Choroid plexus epithelial cell (primary cell): ENCODE measurements at regions not wholly inside any gene's neighbourhood (a gene's known extent, or its start where the extent isn't known, plus 50 kb on each side); places are given as distances from the start of the nearest gene placed in this dataset.
"Not testable (repeated sequence)": the region's sequence is repeated elsewhere in the genome, so short reads cannot be mapped to it uniquely, and the experiment has no call there.

Experiments used
- DNase-seq: peaks from one replicate; pipeline ENCODE4 v3.0.0-alpha.2; 2010; ENCODE audit warnings: low read depth
- H3K4me3 ChIP-seq: 2 replicates; pipeline ENCODE4 v1.5.1; 2011; ENCODE audit warnings: low read depth, mild to moderate bottlenecking, control low read depth, low read length, moderate library complexity
- TF ChIP-seq, protein P1 (sequence below): conservative IDR thresholded peaks from 2 replicates; pipeline ENCODE4 v1.5.1; 2011; ENCODE audit warnings: low read depth, mild to moderate bottlenecking, control low read depth, inconsistent platforms, low read length, moderate library complexity

DNA sequence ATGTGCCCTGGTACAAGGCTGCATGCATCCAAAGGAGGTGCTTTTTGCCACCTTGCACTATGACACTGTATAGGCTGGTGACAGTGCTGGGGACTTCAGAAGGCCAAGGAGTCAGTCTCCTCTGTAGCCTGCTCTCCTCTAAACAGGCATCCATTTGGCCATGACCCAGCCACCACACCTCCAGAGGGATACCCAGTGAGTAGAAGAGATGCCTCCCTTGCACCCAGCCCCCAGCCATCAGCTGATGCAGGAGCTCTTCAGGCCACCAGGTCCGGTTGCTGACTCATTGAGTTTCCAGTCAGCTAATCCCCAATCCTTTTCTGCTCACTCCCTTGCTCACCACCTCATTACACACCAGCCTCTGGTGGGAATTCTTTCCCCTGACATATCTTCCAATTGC, 99.8 kb downstream of the PJA1 start:
- TF ChIP-seq, protein P1, sequence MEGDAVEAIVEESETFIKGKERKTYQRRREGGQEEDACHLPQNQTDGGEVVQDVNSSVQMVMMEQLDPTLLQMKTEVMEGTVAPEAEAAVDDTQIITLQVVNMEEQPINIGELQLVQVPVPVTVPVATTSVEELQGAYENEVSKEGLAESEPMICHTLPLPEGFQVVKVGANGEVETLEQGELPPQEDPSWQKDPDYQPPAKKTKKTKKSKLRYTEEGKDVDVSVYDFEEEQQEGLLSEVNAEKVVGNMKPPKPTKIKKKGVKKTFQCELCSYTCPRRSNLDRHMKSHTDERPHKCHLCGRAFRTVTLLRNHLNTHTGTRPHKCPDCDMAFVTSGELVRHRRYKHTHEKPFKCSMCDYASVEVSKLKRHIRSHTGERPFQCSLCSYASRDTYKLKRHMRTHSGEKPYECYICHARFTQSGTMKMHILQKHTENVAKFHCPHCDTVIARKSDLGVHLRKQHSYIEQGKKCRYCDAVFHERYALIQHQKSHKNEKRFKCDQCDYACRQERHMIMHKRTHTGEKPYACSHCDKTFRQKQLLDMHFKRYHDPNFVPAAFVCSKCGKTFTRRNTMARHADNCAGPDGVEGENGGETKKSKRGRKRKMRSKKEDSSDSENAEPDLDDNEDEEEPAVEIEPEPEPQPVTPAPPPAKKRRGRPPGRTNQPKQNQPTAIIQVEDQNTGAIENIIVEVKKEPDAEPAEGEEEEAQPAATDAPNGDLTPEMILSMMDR: no peak
- peak; percentile 24 for DNase-seq
- no peak overlapping the region for H3K4me3 ChIP-seq

DNA sequence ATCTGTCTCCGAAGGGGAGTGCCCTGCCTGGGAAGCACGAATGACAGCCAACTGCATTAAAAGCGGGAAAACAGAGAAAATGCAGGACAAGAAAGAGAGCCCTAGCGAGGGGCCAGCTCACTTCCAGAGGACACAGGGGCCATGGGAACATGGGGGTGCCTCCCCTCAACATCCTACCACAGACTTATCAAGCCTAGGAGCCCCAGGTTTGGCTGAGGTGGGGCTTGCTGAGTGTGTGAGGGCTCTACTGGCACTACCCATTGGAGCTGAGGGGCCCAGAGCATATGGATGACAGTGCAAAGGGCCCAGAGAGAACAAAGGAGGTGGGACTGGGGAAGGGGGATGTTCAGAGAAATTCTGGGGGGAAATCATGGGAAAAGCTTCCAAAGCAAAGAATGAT, 101.8 kb downstream of the PJA1 start:
- DNase-seq: no peak
- TF ChIP-seq, protein P1: no peak

DNA sequence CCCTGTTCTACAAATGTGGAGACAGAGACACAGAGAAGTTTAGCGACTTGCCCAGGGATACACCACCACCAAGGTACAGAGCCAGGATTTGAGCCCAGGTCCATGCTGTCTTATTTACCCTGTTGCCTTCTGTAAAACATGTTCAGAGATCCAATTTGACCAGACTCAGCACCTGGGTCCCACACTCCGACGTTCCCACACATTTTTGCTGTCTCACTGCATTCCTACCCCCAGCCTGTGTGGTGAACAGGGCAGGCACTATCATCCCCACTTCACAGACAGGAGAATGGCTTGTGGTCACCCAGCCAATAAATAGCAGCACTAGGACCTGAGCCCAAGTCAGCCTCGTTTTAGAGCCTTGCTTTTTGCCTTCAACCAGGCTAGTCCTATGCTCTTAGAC, 102.8 kb downstream of the PJA1 start:
- H3K4me3 ChIP-seq: no peak overlapping the region
- TF ChIP-seq, protein P1: no peak
- DNase-seq: no peak

More for the DNA sequence above, 101.8 kb downstream of the PJA1 start:
- no peak overlapping the region for H3K4me3 ChIP-seq

DNA sequence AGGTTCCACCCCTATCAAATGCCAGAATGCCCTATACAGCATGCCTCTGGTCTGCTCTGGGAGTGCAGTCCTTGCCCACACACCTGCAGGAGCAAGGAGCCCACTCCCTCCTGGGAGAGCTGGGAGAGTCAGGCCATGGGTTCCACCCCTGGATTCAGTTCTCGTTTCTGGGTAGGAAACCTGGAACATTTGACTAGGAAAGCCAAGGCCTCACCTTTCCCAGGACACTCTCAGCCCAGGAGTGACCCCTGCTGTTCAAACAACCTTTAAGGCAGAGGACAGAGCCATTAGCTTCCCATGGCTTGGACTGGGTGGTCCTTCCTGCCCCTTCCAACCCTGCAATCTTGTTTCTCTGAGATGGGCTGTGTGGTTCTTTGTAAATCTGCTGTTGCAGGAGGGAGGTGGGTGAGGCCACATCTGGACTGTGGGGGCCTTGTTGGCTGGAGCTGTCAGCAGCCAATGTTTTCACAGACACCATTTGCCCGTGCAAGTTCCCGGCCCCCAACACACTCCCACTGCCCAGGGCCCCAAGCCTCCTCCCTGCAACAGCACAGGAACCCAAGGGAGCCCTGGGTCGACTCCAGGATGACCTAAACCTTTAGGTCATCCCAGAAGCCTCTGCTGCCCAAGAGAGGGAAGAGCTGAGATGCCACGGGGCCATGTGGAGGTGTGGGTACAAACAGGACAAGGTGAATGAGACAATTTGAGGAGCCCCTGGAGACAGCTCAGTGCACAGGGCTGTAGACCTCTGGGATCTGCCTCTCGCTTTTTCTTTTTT, 104.4 kb downstream of the PJA1 start:
- no peak overlapping the region for H3K4me3 ChIP-seq
- TF ChIP-seq, protein P1: peak; percentile 63
- DNase-seq: peak; percentile 55

DNA sequence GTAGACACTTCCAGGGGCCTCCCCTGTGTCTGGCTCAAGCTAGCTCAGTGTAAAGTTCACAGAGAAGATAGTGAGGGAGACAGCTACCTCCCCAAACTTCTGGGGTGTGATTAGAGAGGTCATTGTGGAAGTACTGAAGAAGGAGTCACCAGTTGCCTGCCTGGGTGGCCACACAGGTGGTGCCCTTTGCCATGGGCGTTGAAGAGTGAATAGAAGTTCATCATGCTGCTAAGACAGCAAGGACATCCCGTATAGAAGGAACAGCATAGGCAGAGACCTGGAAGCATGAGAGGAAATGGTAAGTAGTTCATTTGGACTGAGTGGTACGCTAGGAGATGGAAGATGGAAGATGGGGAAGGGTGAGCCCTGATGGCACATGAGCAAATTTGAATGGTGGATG, 110.1 kb downstream of the PJA1 start:
- no peak for DNase-seq
- no peak overlapping the region for H3K4me3 ChIP-seq
- TF ChIP-seq, protein P1: no peak

DNA sequence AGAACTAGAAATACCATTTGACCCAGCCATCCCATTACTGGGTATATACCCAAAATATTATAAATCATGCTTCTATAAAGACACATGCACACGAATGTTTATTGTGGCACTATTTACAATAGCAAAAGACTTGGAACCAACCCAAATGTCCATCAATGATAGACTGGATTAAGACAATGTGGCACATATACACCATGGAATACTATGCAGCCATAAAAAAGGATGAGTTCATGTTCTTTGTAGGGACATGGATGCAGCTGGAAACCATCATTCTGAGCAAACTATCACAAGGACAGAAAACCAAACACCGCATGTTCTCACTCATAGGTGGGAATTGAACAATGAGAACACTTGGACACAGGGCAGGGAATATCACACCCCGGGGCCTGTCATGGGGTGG, 110.8 kb downstream of the PJA1 start:
- H3K4me3 ChIP-seq, DNase-seq: not testable (repeated sequence)

DNA sequence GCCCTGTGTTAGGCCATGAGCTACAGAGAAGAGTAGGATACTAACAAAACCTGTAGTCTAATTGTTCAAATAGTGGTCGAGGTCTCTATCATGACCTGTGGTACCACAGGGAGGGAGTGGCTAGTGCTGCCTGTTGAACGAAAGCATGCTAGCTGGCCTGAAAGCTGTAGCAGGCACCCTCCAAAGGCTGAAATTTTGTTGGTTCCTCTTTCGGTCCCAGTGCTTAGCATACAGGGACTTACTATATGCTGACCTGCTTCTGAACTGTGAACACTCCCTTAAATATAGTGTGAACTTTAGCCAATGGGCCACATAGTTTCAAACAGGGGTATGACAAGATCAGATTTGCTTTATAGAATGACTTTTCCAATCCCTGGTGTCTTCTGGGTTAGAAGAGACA, 113.4 kb downstream of the PJA1 start:
- TF ChIP-seq, protein P1: no peak
- H3K4me3 ChIP-seq: no peak overlapping the region
- no peak for DNase-seq
